GM12873 (cell line): ENCODE measurements at regions not wholly inside any gene's neighbourhood (a gene's known extent, or its start where the extent isn't known, plus 50 kb on each side); places are given as distances from the start of the nearest gene placed in this dataset.

Experiments
- TF ChIP-seq, protein P1 (sequence below): IDR thresholded peaks from 2 replicates; pipeline ENCODE4 v1.5.1; 2012; ENCODE audit warnings: low read depth, mild to moderate bottlenecking, moderate library complexity, low read length, control low read depth; ENCODE audit not compliant: insufficient read depth; ENCODE audit errors: missing control alignments

DNA sequence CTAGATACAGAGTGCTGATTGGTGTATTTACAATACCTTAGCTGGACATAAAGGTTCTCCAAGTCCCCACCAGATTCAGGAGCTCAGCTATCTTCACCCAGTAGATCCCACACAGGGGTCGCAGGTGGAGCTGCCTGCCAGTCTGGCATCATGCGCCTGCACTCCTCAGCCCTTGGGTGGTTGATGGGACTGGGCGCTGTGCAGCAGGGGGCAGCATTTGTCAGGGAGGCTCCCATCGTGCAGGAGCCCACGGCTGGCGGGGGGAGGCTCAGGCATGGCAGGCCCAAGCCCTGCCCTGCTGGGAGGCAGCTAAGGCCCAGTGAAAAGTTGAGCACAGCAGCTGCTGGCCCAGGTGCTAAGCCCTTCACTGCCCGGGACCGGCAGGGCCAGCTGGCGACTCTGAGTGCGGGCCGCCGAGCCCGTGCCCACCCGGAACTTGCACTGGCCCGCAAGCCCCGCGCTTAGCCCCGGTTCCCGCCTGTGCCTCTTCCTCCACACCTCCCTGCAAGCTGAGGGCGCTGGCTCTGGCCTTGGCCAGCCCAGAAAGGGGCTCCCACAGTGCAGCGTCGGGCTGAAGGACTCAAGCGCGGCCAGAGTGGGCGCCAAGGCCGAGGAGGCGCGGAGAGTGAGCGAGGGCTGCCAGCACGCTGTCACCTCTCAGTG, 314.1 kb upstream of the ATP10B start:
- TF ChIP-seq, protein P1, sequence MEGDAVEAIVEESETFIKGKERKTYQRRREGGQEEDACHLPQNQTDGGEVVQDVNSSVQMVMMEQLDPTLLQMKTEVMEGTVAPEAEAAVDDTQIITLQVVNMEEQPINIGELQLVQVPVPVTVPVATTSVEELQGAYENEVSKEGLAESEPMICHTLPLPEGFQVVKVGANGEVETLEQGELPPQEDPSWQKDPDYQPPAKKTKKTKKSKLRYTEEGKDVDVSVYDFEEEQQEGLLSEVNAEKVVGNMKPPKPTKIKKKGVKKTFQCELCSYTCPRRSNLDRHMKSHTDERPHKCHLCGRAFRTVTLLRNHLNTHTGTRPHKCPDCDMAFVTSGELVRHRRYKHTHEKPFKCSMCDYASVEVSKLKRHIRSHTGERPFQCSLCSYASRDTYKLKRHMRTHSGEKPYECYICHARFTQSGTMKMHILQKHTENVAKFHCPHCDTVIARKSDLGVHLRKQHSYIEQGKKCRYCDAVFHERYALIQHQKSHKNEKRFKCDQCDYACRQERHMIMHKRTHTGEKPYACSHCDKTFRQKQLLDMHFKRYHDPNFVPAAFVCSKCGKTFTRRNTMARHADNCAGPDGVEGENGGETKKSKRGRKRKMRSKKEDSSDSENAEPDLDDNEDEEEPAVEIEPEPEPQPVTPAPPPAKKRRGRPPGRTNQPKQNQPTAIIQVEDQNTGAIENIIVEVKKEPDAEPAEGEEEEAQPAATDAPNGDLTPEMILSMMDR: no peak

GRCh38 chr5:161157925-161158324, 305.9 kb upstream of the ATP10B start:
- TF ChIP-seq, protein P1: no peak

- TF ChIP-seq, protein P1: no peak
Measured at GRCh38 chr5:161155451-161155850, 303.4 kb upstream of the ATP10B start.

- TF ChIP-seq, protein P1: no peak
Measured at GRCh38 chr5:161152415-161152940, 300.5 kb upstream of the ATP10B start.

DNA sequence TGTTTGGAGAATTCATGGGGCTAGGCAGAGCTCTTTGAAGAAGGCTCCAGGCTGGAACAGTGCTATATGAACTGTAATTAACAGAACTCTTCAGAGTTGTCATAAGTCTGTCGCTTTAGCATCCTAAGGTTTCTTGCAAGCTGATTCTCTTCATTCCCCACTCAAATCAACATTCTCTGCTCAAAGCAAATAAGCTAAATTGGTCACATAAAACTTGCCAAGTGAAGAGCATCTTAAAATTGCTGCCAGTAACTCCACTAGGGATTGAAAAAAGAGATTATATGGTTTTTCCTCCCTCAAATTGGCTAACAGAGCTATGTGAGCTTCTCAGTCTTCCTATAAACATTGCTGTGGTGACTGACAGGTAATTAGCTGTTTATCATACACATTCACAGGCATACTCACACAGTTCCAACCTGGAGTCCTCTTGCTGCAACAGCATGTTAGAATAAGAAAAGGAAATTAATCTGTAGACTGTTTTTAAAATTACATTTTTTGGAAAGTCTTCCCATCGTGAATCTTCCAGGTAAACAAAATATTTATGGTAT, 298.5 kb upstream of the ATP10B start:
- TF ChIP-seq, protein P1: no peak

GRCh38 chr5:161149078-161149477, 297.1 kb upstream of the ATP10B start:
- TF ChIP-seq, protein P1: no peak

- TF ChIP-seq, protein P1: no peak
Measured at GRCh38 chr5:161138751-161139455, 286.9 kb upstream of the ATP10B start.
